CD4-positive, alpha-beta T cell treated with Interleukin-6 at 100 ng/mL for 8 hours (primary cell): ENCODE measurements at regions not wholly inside any gene's neighbourhood (a gene's known extent, or its start where the extent isn't known, plus 50 kb on each side); places are given as distances from the start of the nearest gene placed in this dataset.
"Not testable (repeated sequence)": the region's sequence is repeated elsewhere in the genome, so short reads cannot be mapped to it uniquely, and the experiment has no call there.

Experiments
- DNase-seq: peaks from one replicate; pipeline ENCODE4 v3.0.0-alpha.2; 2020; ENCODE audit warnings: mixed read lengths, low spot score

DNA sequence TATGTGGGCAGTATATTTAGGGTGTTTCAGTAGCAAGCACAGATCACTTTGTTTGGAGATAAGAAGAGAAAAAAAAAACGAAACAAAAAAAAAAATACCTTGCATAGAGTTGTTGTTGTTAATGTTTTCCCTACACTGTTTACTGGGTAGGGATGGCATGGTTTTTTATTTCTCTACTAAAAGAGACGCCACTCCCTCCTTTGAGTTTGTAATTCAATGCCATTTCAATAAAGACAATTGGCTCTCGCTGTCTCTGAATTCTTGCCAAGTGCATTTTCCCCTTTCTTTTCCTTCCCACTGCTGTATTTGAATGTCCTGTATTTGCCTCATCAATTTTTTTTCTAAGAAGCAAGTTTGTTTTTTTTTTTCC, 213.9 kb upstream of the UBASH3B start:
- no peak for DNase-seq

DNA sequence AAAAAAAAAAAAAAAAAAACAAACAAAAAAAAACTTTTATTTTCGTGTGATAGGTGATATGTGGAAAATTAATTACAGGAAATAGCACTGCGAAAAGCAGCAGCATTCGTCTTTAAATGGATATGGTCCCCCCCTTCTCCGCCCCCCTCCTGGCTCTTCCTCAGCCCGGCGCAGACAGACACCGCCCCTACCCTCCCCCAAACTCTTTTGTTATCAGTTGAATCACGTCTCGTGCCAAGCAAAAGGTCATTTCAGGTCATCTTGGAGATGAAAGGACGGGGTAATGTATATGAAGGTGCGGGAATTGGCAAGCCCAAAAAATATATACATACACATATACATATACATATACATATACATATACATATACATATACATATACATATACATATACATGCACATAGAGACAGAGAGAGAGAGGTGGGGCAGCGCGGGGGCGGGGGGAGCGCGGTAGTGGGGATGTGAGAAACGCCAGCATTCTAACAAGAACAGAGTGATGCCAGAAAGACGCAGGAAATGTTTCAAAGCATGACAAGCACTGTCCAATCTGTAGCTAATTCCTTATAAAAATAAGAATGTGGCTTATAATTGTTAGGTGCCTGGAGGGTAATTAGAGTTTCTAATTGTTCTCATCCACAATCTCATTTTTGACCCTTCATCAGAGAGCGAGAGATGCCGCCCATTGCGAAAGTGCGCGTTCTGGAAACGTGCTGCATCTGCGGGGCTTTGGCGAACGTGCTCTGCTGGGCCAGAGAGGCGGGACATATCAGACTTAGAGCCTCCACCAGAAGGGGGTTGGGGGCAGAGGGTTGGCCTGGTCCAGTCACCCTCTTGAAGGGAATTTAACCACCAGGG, 214.5 kb upstream of the UBASH3B start:
- no peak for DNase-seq

DNA sequence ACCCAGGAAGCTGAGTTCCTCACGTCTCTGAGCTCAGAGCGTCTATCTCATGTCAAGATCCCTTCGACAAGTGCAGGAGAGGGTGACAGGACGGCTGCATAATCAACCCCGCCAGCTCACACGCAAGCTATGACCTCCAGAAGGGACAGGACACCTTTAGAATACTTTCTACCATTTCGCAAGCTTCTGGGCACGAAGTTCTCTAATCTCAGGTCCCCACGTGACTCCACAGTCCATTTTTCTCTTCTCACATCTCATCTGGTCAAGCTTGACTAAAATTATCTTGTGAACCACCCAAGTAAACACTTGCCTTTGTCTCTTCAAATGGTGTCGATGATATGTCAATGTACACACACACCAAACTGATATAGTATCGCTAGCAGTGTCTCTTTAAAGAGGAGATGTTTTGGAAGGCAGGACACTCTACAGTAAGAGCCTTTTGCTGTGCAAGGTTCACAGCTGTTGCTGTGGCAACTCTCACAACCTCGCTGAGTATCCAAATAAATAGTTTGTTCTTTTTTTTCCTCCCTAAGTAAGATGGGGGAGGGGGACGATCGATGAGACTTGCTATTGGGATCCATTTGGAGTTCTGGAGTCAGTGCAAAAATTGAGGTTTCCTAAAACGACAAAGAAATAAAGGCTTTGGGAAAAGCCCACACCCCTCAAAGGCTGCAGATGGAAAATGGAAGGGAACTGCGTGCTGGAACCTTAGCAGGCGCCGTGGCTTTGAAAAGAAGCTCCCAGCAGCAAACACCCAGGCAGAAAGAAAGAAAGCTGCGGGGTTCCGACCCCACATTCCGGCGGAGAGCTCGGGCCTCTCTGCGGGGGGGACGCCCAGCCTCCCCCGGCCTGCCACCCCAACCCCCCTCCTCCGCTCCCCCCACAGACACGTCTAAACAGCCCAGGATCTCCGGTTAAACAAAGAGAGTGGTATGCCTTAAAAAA, 215.4 kb upstream of the UBASH3B start:
- no peak for DNase-seq

DNA sequence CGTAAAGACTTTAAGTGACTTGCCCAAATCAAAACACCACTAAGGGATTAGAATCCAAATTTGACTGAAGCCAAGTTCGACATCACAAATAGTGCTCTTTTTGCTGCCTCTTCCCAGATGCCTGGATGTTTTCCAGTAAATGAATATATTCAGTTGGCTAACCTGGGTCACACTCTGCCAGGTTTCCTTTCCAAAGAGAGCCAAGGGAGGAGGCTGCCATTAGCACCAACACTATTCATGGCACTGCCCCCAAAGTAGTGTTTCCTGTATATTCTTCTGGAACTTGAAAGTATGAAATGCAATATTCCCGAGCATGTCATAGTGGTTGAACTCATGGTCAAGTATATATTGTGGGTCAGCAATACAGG, 219.3 kb upstream of the UBASH3B start:
- no peak for DNase-seq

DNA sequence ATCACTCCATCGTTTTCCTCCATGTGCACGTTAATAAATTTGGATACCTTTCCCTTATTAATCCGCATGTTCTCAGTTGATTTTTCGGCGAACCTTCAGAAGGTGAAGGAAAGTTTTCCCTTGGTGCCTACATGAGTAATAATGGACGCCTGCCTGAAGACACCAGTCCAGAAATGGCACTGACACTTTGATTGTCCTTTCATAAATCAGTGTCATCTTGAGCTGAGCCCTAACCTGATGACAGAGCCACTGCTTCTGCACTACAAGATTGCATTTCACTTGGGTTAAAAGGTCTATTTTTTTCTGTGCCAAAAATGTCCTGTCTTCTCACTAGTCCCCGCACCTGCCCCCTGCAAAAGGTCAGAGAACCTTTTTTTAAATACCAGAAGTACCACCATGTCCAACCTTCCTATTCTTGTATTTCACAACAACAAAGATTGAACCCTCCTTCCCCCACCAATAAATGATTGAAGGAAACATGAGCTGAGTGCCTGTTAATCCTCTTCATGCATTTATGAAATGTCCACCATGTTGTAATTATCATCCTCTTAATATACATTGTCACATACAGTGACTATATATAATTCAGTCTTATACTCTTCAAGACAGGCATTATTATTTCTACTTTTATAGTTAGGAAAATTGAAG, 219.9 kb upstream of the UBASH3B start:
- no peak for DNase-seq

DNA sequence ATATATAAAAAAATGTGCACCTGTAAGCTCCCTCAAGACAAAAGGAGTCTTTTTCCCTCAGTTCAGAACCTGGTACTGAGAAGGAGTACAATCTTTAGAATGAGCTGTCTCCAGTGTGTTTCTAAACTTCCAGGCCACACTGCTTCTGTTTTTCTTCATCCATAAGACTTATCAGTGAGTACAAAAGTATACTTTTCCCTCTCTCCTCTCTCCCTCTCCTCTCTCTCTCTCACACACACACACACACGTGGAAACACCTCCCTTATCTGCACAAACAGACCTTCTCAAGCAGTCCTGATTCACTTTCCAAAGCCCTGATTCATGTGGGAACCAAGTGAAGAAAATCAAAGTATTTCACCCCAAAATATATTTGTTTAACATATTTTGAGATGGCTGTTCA, 220.7 kb upstream of the UBASH3B start:
- DNase-seq, result no peak

DNA sequence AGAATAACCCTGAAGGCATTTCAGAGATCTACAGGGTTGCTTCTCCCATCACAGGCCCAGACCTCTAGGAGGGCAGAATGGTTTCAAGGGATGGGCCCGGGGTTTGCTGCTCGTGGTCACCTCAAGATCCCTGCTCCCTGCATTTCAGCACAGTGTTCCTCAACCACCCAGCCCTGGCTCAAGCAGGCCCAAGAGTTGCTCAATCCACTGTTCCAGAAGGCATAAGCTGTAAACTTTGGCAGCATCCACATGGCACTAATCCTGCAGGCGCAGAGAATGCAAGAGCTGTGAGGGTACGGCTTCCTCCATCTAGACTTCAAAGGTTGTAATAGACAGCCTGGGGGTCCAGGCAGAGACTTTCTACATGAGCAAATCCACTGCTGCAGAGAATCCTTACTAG, 225.0 kb upstream of the UBASH3B start:
- no peak for DNase-seq

DNA sequence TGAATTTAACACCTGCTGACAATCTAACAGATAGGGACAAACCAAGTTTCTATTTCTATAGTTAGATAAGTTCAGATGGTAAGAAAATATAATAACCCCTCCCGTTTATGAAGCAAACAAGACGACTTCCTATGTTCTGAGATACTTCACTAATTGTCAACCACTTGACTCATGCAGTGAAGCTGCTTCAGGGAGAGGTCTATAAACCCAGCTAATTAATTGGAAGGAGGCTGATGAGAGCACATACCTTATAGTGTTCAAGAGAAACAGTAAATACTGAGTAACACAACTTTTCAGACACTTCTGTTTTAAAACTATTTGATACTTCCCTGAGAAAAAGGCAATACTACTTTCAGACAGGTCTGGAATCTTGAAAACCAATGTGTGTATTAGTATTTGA, 229.4 kb upstream of the UBASH3B start:
- no peak for DNase-seq

DNA sequence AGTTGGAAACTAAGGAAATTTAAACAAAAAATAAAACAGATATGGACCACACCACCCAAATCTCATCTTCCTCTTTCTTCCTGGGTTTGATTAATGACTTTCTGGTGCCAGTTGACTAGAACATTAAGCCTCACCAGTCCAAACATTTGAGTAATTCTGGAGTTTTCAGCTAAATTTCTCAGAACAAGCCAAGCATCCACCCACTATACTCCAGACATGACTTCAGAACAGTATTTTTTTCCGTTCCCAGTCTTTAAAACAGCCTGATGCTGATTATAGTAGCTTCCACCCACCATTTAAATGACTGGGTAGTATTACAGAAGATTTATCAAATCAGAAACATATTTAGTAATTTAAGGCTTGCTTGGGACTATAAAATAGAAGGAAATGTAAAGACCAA, 230.9 kb upstream of the UBASH3B start:
- no peak for DNase-seq

DNA sequence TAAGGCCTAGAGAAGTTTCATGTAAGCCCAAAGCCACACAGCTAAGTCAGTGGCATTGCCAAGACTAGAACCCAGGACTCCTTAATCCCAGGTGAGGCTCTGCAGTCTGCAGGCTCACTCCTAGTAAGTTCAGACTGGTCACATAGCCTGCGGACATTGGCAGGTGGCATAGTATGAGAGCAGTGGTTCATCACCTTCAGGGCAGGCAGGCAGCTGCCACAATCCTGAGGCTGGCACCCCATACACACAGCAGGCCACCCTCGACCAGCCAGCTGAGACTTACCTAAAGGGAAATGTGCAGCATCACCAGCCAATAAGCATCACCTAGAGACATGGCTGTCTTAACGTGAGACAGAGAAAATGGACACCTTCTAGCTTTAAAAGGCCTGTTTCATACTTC, 231.6 kb upstream of the UBASH3B start:
- no peak for DNase-seq

DNA sequence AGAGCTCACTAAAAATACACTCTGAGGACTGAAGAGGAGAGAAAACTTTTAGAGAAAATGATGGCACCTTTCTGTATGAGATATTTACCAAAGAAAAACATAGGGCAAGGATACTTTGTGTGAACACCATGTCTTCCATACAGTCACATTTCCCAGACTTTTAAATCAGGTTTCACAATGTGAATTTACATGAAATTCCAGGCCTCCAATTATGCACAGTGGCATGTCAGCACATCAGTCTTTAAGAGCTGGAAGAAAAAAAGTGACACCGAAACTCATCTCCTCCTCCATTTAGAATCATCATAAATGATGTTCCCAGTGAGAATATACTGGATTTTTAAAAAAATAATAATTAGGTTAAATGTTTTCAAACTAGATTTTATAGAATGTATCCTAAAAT, 232.2 kb upstream of the UBASH3B start:
- DNase-seq, result no peak

DNA sequence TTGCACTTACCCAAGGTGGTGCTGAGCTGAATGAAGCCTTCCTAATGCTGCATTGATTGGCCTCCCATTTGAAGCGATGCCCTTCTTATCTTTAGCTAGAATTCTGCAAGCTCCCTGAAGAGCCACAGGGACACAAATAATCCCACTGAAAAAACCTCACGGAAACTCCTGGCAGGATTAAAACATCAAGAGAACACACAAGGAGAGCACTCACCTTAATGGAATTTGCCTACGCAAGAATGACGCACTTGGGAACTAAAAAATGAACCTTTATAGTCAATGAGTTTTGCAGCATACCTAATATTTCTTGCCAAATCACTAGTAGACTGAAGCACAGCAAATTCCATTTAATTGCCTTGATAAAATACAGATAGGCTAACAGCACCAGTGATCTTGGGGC, 232.8 kb upstream of the UBASH3B start:
- no peak for DNase-seq

DNA sequence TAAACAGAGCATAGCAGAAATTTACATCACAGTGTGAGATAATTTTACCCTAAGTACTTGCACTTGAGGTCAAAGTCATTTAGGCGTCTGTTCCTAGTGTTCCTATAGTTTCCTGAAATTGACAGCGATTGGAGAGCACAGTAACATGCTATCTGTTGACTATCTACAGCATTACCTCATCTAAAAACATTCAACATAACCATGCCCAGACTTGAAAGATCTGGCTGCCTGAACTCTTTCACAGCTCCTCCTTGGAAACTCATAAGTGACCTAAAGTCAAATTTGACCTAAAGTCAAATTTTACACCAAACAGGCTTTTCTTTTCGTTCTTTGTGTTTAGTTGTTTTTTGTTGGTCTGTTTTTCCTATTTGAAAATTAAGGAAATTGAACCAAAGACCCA, 233.8 kb upstream of the UBASH3B start:
- no peak for DNase-seq

DNA sequence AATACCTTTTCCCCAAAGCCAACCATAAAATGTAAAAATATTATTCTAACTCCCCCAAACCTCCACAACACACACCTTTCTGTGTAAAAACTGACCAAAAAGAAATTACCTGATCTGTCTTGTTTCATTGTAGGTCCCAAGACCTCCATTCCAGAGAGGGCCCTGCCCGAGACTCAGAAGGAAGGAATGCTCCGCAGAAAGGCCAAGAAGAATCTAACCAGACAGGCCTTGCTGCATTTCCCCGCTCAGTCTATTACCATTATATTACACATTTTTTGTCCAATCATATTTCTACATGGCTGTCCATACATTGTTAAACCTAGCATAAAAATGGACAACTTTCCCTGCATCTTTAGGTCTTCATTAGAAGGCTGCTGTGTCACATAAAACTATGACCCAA, 237.5 kb upstream of the UBASH3B start:
- no peak for DNase-seq

DNA sequence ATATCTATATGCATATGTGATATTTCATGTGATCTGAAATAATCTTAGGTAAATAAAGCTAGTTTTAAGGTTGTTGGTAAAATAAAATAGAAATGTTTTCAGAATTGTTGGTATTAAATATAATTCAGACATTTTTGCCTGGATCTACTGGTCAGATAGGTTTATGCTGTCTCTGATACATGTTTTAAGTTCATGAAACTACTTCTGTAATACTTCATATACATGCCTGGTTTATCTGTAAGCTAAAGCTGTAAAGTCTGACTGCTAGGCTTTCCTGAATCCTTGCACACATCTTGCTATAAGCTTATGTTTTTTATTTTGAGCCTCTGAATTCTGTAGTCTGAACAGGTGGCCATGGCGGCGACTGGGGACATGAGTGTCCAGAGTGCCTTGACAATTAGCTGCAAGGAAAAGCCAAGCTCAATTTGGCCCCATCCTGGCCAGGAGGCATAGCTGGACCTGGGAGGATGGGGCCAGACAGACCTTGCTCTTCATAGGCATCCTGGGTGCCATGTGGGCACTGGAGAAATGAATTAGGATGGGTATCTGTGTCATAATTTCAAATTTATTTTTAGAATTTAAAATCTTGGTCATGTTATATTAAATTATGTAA, 241.0 kb upstream of the UBASH3B start:
- no peak for DNase-seq

DNA sequence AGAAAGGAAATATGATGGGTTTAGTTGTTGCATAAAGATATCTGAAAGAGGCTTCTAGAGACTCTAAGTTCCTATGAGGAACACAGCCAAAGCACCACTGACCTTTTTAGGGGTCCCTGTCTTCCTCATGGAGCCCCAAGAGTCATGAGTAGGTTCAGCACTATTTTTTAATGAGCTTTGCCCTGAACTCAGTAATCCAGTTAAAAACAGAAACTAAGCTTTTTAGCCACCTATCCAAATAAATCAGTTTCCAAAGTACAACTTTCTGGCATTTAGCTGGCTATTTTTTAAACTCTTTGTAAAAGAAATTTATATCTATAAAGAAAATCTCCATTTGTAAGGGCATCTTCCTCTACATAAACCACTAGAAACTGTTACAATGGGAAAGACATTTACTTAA, 241.8 kb upstream of the UBASH3B start:
- DNase-seq, result no peak

DNA sequence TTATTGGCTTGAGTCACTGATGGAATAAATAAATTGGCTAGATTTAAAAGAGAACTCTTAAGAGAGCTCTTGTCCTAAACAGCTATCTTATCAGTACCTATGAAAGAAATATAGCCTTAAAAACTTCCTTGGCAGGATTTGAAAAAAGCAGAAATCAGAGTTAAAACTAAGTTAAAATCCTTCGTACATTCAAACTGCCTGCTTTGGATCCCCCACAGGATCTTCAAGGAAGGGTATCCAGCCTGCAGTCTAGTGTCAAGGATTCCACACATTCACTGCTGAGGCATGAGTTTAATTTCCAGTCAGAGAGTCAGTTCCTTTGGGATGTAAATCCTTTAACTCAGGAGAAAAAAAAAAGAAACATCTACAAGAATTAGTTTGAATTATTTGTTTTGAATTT, 242.9 kb upstream of the UBASH3B start:
- DNase-seq, result no peak

DNA sequence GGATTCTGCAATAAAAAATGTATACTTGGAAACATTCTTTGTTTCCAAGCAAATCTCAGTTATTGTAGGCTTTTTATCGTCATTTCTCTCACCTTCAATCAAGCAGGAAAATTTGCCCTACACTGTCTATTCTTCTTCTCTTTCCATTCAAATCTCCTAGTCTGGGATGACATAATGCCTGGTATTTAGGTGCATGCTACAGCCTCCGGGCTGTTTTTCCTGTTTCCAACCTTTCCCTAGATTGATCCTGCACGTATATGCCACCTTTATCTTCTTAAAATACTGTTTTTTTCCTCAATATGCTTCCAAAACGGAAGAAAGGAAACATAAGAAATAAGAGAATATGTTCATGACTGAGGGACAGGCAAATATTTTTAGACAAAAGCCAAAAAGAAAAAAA, 249.1 kb upstream of the UBASH3B start:
- DNase-seq, result no peak

DNA sequence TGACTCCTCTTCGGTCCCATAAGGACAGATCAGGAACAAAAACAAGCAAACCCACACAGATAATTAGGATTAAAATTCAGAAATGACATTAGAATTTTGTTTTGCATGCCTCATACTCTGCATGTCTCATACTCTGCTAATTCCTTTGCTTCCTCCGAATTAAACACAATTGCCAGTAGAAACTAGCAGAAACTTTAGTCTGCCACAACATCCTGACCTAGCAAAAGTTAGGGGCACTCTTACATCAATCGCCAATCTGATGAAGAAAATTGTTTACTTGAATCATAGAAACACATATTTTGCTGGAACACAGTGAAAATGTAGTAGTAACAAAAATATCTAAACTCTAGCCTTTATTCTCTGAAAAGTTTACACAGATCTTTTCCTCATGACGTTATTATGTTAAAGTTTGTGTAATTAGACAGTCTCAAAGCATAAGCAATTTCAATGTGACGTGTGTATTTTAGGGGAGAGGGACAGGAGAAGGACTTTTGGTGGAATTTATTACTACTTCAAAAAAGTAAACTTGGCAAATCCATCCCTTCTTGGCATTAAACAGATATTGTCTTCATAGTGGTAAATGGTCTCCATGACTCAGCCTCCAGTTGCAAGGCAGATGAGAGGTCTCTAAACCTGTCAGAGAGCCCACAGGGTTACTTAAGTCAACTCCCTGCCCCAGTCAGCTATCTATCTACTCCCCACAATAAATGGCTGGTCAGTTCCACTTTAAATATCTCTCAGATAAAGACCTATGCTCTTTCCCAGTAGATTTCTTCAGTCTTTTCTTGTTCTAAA, 249.8 kb upstream of the UBASH3B start:
- no peak for DNase-seq

DNA sequence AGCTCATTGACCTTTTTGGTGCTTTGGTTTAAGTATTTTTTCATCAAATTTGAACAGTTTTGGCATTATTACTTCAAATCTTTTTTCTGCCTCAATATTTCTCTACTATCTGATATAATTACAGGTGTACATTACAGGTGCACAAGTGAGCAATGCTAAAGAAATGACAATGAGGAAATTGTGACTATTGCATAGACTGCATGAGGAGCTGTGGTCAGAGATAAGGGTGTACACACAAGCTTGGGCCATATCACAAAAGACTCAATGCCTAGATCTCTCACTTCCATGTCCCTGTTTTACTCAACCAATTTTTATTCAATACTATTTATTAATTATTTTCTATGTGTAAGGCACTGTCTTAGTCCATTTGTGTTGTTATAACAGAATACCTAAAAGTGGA, 251.0 kb upstream of the UBASH3B start:
- DNase-seq, result no peak

DNA sequence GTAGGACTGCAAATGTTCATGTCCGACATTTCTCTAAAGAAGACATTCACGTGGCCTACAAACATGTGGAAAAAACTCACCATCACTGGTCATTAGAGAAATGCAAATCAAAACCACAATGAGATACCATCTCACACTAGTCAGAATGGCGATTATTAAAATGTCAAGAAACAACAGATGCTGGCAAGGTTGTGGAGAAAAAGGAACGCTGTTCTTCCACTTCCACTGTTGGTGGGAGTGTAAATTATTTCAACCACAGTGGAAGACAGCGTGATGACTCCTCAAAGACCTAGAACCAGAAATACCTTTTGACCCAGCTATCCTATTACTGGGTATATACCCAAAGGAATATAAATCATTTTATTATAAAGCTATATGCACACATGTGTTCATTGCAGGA, 253.9 kb upstream of the UBASH3B start:
- not testable (repeated sequence) for DNase-seq

DNA sequence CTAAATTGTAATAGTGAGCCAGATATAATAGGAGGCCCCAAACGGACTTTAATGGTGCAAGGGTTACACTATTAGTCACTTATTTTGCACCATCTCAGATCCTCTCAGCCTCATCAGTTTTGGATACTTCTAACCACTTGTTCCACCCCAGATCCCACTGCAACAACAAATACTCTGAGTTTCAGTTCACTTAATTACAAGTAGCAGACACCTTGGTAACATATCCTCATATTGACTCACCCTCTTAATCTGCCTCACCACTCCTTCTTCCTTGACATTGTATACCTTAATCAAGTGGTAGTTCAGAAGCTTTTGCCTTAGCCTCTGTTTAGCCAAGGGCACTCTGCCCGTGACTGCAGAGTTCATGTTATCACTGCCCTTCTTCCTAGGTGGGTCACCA, 256.1 kb upstream of the UBASH3B start:
- no peak for DNase-seq
